GM12875 (cell line): ENCODE measurements at regions not wholly inside any gene's neighbourhood (a gene's known extent, or its start where the extent isn't known, plus 50 kb on each side); places are given as distances from the start of the nearest gene placed in this dataset.

Experiments used
- H3K4me3 ChIP-seq: one replicate; pipeline ENCODE4 v1.5.1; 2011; ENCODE audit warnings: low read depth, low read length, control low read depth
- TF ChIP-seq, protein P1 (sequence below): IDR thresholded peaks from 2 replicates; pipeline ENCODE4 v1.5.1; 2011; ENCODE audit warnings: low read depth, mild to moderate bottlenecking, control low read depth, inconsistent platforms, low read length, moderate library complexity, borderline replicate concordance; ENCODE audit not compliant: insufficient read depth

DNA sequence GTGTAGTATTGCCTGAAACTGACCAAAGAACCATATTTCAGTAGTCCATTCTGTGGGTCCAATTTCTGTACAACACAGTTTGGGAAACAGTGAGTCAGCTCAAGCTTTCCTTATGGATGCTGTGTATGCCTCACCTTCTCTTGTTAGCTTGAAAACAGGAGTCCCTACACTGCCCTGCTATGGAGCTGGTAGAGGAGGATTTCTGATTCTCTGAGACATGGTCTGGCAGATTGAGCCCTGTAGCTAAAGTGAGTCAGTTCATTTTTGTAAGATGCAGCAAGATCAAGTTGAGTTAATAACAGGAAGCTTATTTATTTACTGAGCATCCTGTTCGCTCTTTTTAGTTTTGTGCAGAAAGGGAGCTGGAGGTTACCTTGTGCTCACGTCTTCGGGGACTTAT lies 424.1 kb upstream of the RBMS3 start:
- TF ChIP-seq, protein P1, sequence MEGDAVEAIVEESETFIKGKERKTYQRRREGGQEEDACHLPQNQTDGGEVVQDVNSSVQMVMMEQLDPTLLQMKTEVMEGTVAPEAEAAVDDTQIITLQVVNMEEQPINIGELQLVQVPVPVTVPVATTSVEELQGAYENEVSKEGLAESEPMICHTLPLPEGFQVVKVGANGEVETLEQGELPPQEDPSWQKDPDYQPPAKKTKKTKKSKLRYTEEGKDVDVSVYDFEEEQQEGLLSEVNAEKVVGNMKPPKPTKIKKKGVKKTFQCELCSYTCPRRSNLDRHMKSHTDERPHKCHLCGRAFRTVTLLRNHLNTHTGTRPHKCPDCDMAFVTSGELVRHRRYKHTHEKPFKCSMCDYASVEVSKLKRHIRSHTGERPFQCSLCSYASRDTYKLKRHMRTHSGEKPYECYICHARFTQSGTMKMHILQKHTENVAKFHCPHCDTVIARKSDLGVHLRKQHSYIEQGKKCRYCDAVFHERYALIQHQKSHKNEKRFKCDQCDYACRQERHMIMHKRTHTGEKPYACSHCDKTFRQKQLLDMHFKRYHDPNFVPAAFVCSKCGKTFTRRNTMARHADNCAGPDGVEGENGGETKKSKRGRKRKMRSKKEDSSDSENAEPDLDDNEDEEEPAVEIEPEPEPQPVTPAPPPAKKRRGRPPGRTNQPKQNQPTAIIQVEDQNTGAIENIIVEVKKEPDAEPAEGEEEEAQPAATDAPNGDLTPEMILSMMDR = no peak

DNA sequence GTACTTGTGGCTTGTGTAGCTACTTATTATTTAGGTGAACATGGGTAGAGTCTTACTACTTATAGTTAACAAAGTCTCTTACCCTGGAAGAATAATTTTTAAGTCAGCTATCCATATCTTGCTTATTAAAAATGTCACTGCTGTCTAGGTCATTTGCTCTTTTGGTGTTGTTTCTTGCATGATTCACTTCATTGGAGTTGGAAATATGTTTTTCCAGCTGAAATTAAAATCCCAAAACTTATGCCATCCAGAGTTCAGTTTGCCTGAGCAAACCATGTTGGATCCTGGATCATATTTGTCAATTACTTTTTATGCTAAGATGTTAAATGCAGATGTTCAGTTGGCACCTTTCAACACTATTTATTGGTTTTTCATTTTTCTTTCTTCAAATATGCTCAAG lies 421.0 kb upstream of the RBMS3 start:
- H3K4me3 ChIP-seq = no peak overlapping the region
- TF ChIP-seq, protein P1 = no peak

More for the DNA sequence above, 424.1 kb upstream of the RBMS3 start:
- H3K4me3 ChIP-seq = no peak overlapping the region

DNA sequence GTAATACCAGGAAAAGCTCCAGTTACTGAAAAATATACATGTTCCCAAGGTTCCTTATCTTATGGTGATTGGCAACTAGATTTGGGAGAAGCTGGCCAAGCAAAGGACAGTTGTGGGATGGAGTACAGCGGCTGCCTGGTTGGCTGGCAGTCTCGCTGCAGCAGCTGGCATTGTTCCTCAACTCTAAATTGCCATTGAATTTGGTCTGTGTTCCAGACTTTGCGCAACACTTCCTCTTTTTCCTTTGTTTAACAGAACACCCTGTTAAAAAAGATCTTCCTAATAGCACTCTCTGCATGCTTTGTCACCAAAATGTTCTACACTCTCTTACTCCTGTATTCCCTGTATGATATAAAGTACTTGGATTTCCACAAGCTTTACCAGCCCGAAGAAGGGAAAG lies 420.6 kb upstream of the RBMS3 start:
- TF ChIP-seq, protein P1 = no peak
- no peak overlapping the region for H3K4me3 ChIP-seq

DNA sequence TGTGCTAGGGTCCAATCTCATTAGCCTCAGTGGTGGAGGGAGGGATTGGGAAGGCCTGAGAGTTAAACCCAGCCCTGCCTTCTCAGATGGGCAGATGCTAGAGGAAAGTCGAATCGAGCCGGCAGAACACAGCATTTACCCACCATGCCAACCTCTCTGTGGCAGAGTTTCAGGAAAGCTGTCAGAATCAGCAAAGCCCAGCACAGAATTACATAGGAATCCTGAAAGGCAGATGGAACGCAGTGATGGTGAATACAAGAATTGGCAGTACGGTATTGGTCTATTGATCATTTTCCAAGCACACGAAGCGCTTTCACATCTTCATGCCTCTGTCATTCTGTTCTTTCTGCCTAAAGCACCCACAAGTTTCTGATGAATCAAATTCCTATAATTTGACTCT lies 417.7 kb upstream of the RBMS3 start:
- TF ChIP-seq, protein P1 = no peak
- no peak overlapping the region for H3K4me3 ChIP-seq

DNA sequence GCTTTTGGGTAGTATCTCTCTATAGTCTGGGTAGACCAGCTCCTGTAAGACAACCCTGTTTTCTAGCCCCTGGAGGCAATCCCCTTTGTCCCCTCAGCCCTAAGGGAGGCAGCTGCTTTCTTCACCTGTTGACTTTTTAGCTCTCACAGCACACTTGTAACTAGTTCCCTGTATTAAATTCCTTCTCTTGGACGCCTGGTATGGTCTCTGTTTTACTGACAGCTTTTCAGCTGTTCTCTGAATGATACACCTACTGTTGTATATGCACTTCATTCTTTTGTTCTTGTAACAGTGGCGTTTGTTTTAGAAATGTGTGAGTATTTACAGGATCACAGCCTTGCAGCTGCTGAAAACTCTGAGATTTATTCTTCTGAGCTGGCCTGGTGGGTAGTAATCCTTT lies 413.0 kb upstream of the RBMS3 start:
- H3K4me3 ChIP-seq = no peak overlapping the region

DNA sequence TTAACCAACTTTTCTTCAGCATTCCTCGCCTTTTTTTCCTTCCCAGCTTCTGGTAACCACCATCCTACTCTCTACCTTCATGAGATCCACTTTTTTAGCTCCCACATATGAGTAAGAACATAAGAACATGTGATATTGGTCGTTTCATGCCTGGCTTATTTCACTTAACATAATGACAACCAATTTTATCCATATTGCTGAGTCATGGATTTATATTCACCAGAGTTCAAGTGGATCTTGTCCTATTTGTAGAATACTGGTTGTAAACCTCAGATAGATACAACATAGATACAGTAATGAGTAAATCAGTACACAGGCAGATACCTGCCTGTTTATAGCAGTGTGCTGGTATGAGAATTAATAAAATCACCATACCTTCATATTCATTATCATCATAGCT lies 412.0 kb upstream of the RBMS3 start:
- H3K4me3 ChIP-seq = no peak overlapping the region
- TF ChIP-seq, protein P1 = no peak

More for the DNA sequence above, 413.0 kb upstream of the RBMS3 start:
- TF ChIP-seq, protein P1 = no peak

DNA sequence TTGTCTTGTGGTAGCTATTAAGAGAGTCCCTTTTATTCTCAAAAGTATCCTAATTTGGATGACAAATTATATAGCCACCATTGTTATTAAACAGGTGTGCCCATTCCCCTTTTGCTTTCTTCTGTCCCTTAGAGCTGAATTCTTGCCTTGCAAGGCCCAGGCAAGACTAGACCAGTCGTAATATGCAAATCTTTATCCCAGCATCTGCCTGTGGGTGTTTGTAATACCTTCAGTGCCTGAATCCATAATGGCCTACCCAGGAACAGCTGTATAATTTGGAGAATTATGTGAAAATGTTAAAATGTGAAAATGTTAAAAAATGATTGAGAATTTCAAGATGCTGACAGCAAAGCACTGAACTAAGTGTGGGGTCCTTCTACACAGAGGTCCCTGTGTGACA lies 403.0 kb upstream of the RBMS3 start:
- TF ChIP-seq, protein P1 = no peak
- no peak overlapping the region for H3K4me3 ChIP-seq
